NCI-H1092 (cell line): ENCODE measurements at regions not wholly inside any gene's neighbourhood (a gene's known extent, or its start where the extent isn't known, plus 50 kb on each side); places are given as distances from the start of the nearest gene placed in this dataset.

Experiments used
- DNase-seq: peaks from one replicate; lab custom pipeline; 2025; lab: John Stamatoyannopoulos, UW

DNA sequence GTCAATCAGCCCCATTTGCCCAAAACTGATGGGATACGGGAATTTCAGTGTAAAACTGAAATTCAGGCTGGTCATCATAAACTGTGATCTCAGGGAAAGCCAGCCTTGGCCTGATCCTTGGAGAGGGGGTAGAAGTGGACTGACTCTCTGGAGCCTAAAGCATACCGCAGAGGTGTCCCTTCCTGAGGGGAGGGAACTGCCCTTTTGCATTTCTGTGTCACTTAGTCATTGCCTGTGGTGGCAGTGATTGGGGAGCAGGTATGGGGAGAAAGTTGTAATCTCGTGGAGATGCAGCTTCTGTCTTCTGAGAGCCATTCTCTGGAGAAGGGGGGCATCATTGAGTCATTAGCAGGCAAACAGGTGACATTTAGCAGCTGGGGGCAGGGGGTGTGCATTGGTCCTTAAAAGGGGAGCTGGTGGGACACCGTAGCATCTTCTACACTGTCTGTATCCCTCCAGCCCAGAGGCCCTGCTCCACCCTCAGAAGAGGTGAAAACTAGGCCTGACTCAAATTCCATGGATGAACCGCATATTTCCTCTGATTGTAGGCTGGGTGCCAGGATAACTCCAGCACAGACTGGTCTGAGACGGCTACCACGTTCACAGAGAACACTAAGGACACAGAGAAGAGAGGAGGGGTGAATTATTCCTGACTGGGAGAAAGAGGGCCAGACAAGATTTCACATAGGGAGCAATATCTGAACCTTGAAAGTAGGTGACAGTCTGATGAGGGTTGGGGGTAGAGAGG is 143.3 kb downstream of the SEC61B start:
- DNase-seq, result no peak

DNA sequence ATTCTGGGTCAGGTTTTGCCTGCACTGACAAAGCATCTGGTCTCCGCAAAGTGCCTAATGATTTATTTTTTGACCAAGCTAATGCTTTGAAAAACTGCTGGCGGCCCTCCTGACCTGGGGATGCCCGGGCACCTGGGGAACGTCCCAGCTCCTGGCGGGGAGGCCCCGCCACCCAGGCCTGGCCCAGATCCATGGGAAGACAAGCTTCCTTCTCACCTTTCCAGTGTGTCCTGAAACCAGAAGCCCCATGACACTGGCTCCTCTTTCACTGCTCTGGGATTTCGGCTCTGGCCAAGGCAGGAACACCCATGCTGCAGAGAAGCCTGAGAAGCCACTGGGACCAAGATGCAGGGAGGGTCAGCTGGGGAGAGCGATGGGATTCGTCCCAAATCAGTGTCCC is 144.1 kb downstream of the SEC61B start:
- DNase-seq, result no peak

DNA sequence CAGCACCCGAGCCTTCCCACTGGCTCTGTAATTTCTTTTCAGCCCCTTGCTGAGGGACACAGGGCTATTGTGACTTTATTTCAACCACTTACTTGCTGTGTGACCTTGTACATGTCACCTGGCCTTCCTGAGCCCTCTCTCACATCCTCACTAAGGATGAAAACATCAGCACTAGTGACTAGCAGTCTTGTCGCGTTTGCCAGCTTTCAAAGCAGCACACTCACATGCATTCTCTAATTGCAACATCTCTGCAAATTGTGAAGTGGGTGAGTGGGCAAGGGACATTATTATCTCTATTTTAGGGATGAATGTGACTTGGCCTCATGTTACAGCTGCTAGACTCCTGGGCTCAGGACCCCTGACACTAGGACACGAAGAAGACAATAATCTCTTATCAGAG is 144.5 kb downstream of the SEC61B start:
- no peak for DNase-seq

DNA sequence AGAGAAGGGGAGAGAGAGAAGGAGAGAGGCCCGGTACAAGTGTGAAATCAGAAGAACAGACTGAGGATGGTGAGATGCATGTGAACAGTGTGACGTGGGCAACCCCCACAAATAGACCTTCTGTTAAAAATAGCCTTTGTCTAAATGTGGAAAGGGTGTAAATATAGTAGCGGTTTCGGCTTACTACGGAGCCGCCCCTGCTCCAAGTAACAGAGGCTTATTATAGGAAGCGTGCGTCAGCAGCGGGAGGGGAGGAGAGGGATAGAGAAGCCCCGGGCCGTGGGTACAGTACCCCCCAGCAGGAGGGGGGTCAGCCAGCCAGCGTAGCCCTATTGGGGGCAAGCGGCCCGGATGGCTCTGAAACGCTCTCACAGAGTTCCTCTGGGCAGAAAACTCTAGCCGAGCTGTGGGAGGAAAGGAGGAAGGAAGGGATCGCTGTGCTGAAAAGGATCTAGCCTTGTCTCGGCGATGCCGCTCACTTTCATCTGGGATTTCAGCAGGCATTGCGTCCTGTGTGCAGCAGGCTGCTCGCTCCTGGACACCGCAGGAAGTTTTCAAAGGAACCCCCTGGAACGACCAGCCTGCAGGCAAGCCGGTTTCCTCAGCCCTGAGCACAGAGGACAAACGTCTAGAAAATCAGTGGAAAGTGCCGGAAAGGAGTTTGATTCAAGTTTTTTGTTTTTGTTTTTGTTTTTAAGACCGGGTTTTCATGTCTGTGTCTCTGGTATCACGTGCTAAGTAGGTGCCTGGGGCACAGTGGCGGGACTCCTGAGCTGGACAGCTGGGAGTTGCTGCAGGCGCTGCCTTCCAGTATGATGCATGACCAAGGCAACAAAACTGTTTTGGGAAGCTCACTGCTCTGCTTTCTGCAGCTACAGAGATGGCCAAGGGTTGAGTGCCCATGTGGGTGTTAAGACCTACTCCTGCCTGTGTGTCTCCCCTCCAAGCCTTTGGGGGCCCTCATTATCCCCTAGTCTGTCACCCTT is 146.6 kb downstream of the SEC61B start:
- DNase-seq, result no peak

DNA sequence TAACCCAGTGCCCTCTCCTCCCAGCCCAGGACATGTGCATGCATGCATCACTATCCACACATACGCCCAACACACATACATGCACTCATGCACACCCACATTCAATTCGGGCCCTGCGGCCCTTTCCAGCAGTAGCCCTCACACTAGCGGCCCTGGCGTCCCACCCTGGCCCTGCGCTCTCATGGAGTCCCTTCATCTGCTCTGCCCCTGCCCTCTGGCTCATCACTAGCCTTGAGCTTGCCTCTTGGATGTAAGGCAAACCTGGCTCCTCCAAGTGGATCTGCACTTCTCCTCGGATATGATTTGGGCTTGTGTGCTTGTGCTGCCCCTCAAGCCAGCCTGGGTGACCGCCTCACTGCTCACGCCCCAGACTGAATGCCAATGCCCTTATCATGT is 147.2 kb downstream of the SEC61B start:
- no peak for DNase-seq

DNA sequence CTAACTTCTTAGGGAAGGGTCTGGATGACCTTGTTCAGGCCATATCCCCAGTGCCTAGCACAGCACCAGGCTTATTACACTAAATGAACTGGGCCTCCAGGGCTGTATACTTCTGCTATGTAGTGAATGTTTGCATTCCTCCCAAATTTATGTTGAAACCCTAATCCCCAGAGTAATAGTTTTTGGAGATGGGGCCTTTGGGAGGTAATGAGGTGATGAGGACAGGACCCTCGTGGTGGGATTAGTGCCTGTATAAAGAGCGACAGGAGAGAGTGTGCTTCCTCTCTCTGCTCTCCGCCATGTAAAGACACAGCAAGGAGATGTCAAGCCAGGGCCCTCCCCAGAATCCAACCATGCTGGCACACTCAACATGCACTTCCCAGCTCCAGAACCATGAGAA is 148.3 kb downstream of the SEC61B start:
- DNase-seq, result no peak

DNA sequence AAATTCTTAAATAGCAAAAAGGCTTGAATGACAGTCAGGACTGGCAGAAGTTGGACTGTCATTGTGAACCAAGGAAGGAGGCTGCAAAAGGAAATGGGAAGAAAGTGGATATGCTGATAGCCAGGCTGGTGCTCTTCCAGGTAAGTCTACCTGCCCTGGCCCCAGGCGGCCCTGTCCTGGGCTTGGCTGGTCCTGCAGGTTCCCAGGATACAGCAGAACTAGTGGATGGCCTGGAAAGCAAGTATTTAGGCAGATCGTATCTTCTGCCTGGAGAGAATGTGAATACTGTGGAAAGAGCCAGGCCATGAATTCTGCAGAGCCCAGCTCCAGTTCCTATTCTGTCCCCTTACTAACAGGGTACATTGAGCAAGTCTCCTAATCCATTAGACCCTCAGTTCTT is 149.3 kb downstream of the SEC61B start:
- no peak for DNase-seq

DNA sequence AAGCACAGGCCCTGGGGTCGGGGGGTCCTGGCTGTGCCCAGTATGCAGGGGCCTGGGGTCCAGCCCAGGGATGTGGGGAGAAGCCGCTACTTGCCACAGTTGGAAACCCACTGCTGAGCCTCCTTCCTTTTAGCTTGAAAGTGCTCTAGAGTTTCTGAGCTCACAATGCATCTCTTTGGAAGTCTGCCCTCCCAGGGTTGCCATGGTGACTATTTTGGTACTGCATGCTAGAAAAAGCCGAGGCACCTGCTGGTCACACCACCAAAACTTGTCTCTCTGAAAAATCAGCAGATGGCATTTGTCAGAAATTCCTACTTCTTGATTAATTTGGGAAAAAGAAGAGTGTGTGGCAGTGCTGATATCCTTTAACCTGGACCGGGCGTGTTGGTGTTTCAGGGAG is 151.8 kb downstream of the SEC61B start:
- no peak for DNase-seq

DNA sequence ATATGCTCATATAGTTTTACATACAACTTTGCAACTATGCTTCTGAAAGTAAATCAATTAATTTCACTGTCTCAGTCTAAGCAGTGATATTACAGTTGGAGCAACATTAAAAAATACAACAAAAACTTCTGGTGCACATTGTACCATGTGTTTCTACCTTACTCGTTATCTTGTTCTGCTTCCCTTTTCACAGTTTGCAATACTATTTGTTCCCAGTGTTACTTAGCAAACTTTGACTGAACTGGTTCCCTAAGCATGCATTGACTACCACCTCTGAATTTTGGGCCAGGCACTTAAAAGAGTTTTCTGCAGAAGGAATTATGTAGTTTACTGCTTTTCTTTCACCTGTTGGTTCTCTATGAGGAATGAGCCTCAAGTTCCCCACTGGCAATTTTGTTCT is 152.7 kb downstream of the SEC61B start:
- DNase-seq, result no peak

DNA sequence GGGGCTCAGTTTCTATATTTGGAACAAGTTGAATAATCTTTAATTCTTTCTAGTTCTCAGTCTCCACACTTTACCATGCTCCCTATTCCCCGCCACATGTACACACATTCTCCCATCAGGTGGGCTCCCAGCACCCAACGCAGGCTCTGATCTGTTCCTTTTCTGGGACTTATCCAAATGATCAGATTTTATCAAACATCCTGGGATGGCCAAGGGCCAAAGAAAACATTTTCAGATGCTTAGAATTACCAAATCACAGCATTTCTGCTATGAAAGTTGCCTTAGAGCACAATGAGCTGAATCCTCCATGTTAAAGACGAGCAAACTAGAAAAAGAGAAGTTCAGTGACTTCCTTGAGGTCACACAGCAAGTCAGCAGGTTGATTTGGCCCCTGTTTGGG is 153.4 kb downstream of the SEC61B start:
- DNase-seq, result no peak

DNA sequence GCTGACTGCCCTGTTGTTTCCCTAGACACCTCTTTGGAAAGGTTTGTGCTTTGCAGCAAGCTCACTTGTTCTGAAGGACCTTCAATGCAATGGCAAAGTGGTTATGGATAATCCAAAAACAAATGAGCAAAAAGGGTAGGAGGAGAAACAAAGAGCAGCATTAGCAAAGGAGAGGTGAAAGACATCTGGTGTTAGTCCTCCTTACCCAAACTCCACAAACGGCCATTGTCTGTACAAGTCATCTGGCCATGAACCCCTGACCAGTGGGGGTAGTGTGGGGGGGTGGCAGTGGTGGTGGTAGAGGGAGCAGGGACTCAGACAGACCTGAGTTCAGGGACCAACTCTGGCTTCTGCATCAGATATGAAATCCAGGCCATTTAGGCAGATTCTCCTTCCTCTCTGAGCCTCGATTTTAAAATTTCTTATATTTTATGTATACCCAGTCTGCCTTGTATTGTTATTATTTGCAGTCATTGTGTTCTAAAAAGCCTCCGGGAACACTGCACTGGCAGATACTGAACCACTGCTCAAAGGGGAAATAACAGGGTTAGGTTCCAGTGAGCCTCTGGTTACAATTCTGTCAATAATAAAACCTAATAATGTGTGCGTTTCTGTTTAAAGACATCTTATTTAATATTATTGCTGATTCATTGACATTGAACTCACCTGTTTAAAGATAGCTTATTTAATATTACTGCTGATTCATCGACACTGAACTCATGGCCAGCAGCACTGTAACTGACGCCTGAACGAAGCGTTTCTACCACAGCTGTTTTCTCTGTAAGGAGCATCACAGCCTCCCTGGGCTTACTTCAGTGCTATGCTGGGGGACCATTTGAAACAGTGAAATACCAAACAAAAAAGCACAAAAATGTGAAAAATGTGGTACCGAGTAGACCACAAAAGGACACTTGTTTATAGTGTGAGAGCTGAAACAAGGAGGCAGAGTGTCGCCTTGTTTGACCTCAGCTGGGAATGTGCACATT is 156.0 kb downstream of the SEC61B start:
- DNase-seq, result no peak

DNA sequence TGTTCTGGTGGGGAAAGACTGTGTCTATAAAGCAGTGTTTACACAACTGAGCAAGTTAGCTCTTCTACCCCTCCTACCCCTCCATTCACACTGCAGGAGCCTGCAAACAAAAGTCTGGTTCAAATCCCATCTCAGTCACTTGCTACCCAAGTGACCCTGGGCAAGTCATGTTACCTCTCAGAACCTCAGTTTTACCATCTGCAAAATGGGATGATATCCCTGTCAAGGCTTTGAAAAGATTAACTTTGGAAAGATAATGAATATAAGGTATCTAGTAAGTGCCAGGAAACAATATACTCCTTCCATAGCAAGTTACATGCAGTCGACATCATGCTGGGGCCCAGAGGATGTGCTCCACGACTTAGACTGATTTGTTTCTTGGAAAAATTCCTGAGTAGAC is 161.5 kb downstream of the SEC61B start:
- DNase-seq, result no peak

DNA sequence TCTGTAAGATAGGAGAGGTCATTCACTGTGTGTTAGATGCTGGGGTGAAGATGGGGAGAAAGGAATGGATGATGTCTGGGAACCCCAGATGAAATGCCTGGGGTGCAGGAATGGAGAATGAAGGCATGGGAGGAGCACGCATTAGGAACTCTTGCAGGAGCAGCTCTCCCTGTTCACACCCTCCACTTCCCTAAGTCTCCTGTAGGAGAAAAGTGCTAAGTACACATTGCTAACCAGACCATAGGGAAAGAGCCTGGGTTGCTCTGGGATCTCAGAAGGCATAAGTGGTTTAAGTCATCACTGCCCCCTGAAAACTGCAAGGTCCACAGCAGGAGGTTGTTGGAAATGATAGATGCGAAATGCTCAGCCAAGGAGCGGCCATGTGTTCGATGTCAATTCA is 163.1 kb downstream of the SEC61B start:
- no peak for DNase-seq

DNA sequence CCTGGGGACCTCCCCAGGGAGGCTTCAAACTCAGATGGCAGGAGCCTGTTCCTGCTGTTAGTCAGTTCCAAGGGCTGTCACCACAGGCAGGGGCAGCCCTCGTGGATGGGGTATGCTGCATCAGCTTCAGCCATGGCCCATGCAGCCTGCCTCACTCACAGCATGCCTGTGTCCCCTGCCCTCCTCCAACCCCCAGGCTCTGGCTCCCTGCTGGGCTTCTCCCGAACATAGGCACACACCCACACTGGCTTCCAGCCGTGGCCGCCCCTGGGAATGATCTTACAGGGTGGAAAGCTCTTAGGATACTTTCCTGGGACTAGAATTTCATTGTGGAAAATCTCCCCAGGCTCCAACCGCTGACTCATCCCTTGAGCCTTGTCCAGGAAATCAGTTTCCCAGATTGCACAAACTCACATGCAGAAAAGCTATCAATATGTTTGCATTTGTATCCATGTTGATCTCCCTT is 163.8 kb downstream of the SEC61B start:
- DNase-seq, result no peak

DNA sequence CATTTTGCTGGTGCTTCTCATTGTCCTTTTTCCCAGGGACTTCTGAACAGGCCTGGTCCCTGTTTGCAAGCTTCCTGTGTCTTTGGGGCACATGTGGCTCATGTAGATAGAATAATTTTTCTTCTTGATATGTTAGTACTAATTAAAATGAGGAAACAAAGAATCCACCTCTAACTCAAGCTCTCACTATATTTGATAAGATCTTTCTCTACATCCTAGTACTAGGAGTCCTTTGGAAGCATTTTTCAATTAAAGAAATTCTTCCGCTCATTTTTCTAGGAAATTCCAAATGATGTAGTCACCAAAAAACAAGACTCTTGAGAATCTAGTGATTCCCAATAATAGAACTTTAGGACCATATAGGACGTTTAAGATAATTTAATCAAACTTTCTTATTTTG is 165.3 kb downstream of the SEC61B start:
- no peak for DNase-seq

DNA sequence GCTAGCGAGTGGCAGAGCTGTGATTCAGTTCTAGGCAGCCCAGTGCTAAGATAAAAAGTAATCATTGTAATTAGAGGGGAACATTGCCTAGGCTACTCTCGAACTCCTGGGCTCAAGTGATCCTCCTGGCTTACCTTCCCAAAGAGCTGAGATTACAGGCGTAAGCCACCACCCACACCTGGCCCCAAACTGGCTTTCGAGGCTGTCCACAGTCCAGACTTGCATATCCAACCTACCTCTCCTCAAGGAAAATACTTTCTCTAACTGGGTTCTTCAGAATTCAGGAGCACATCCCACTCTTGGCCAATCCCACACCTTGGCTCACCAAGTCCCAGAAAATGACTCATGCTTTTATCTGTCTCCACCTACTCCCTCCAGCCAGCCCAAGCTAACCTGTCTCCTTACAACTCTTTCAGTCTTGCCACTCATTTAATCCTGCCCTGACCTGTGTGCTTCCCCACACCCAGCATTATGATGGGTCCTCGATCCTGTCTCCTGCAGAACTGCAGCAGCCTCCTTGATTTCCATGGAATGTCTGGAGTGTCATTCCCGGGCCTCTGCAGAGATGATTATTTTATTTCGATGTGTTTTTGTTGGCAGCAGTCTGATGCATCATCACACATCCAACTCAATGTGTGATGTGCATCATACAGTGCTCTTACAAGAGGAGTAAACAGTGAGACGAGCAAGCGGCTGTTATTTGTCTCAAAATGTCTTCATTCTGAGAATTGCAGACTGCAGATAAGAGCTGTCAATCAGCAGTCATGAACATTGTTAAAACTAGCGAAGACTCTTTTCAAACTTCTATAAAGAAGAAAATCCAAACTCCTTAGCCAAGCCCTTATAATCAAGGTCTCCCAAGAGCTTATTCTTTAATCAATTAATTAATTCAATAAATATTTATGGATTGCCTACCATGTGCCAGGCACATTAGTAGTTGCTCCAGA is 167.3 kb downstream of the SEC61B start:
- no peak for DNase-seq

DNA sequence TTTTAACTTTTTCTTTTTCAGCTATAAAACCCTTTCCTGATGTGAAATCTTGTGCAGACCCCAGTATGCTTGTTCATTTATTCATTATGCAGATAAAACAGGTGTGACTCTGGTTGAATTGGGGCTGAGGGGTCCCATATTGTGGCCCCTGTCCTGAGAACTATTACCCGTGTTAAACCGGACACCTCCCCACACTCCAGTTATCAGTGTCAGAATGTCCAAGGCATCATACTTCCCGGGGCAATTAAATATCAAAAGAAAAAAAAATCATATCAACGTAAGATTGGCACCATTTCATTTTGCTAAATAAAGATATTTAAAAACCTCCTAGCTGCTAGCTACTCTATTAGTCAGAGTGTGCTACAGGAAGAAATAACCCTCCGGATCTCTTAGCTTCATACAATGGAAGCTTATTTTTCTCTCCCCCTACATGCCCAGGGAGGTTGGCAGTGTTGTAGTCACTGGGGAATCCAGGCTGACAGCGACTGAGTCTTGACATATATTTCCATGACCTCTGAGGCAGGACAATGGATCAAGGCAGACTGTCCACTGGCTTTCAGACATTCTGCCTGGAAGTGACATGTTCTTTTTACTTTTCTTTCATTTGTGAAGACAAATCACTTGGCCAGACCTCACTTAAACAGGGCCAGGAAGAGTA is 170.0 kb downstream of the SEC61B start:
- no peak for DNase-seq

DNA sequence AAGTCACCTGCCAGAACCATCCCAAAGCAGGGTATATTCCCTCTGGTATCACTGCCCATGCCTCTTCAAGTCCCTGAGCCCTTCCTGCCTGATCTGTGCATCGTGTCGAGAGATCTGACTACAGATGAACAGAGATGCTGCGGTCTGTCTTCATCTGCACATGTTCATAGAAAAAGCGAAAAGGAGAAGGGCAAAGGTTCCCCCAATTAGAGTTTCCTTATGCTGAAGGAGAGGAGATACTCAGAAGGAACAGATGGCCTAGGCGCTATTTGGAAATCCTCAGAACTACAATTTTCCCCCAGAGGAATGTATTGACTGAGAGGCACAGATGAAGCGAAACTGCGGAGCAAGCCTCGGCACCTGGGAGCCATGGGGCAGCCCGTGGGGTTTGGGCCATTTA is 170.9 kb downstream of the SEC61B start:
- no peak for DNase-seq

DNA sequence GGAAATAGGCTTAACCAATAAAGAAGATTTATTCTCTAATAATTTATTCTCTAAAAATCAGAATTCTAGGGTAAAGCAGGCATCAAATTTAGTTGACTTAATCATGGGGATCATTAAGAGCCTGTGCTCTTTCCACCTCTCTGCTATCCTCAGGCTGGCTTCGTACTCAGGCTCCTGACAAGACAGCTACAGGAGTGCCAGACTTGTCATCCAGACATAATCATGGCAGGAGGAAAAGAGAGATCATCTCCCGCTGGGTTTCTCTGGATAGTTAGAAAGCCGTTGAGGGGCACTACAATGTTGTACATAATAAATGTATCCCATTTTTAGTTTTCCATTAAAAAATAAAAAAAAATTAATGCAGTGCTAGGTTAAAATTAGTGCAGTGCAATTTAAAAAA is 171.9 kb downstream of the SEC61B start:
- no peak for DNase-seq

DNA sequence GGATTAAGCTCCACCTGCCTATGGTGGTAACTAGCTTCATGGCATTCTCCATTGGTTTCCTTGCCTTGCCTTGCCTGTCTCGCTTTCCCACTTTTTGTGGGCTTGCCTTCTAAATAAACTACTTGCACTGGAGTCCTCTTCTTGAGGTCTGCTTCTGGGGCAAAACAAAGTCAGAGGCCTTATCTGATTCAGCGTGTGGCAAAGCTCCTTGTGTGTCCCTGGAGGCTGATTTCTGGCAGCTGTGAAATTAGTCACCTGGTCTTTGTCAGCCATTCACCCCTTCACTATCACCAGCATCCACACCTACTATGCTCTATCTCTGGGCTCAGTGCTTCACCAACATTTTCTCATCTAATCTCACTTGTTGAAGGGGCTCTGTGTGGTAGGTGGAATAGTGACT is 176.2 kb downstream of the SEC61B start:
- no peak for DNase-seq
